A549 (cell line): ENCODE measurements at regions not wholly inside any gene's neighbourhood (a gene's known extent, or its start where the extent isn't known, plus 50 kb on each side); places are given as distances from the start of the nearest gene placed in this dataset.

Experiments used
- ATAC-seq, 2 experiments: fragments of 200-7000 bp in 1 of 2; fragments of >200 bp in 1 of 2; cut with Nextera tagmentation in 1 of 2; cut with Tn5 transposase in 1 of 2; 3 replicates each; pipeline versions ENCODE4 v1.8.0 to v1.9.1; 2018 to 2020; ENCODE audit warnings: mild to moderate bottlenecking in 1 of 2, moderate library complexity in 1 of 2
- CTCF ChIA-PET: fragments of 300-600 bp; sonication (Branson Sonifier 250); formaldehyde crosslinking; extraction: SDS; loops from one replicate; lab custom pipeline; 2021; ENCODE audit warnings: antibody characterized with exemption, inconsistent platforms; lab: Yijun Ruan, JAX
- POLR2A ChIA-PET: fragments of 350-600 bp; formaldehyde crosslinking; extraction: SDS; loops from one replicate; lab custom pipeline; 2021; ENCODE audit warnings: antibody characterized with exemption, inconsistent platforms; lab: Yijun Ruan, JAX
- DNase-seq, 2 experiments: peaks; one replicate each; pipeline versions ENCODE4 v3.0.0 to v3.0.0-alpha.2; 2011 to 2016; ENCODE audit warnings: low read depth in 1 of 2, low spot score in 1 of 2
- FAIRE-seq: peaks from 2 replicates; lab custom pipeline; 2011; peaks lifted over from hg19 to GRCh38; lab: Jason Lieb, UNC
- H3K27ac ChIP-seq, 2 experiments: fragments of >200 bp; sonication (Bioruptor Twin); formaldehyde crosslinking; 3 replicates each; pipeline ENCODE4 v1.5.1; 2016 to 2017
- H3K4me1 ChIP-seq: fragments of >200 bp; sonication (Bioruptor Twin); formaldehyde crosslinking; 3 replicates; pipeline ENCODE4 v1.6.1; 2016
- H3K4me2 ChIP-seq: fragments of >200 bp; sonication (Bioruptor Twin); formaldehyde crosslinking; 3 replicates; pipeline ENCODE4 v1.6.1; 2016
- H3K4me3 ChIP-seq: fragments of >200 bp; sonication (Bioruptor Twin); formaldehyde crosslinking; 3 replicates; pipeline ENCODE4 v1.5.1; 2016
- H3K9me3 ChIP-seq: fragments of >200 bp; sonication (Bioruptor Twin); formaldehyde crosslinking; 3 replicates; pipeline ENCODE4 v1.6.1; 2016
- BHLHE40 ChIP-seq: IDR thresholded peaks from 2 replicates; pipeline ENCODE4 v1.6.1; 2012; ENCODE audit warnings: low read depth, low read length, inconsistent platforms
- CHD4 ChIP-seq: fragments of 200-600 bp; sonication (generic); IDR thresholded peaks from 2 replicates; pipeline ENCODE4 v1.6.1; 2016; ENCODE audit warnings: antibody characterized with exemption, mild to moderate bottlenecking, borderline replicate concordance
- ESRRA ChIP-seq: fragments of 150-350 bp; IDR thresholded peaks from 2 replicates; pipeline ENCODE4 v1.6.1; 2014; ENCODE audit warnings: mild to moderate bottlenecking, low read length, borderline replicate concordance
- FOSB ChIP-seq: fragments of 250-450 bp; sonication (Bioruptor Pico); IDR thresholded peaks from 2 replicates; pipeline ENCODE4 v1.5.0; 2020; ENCODE audit warnings: mild to moderate bottlenecking, moderate library complexity
- FOXS1 ChIP-seq: fragments of 250-450 bp; sonication (Bioruptor Pico); IDR thresholded peaks from 2 replicates; pipeline ENCODE4 v1.5.0; 2020; ENCODE audit warnings: mild to moderate bottlenecking, moderate library complexity
- GATA3 ChIP-seq: IDR thresholded peaks from 2 replicates; pipeline ENCODE4 v1.6.1; 2012; ENCODE audit warnings: borderline replicate concordance
- HOXA7 ChIP-seq: fragments of 250-450 bp; sonication (Bioruptor Pico); IDR thresholded peaks from 2 replicates; pipeline ENCODE4 v1.5.0; 2020; ENCODE audit warnings: mild to moderate bottlenecking, moderate library complexity
- HOXB5 ChIP-seq: fragments of 250-450 bp; sonication (Bioruptor Pico); IDR thresholded peaks from 2 replicates; pipeline ENCODE4 v1.5.0; 2020; ENCODE audit warnings: mild to moderate bottlenecking, moderate library complexity
- NPAS2 ChIP-seq: fragments of 250-450 bp; sonication (Bioruptor Pico); IDR thresholded peaks from 2 replicates; pipeline ENCODE4 v1.8.0; 2022; ENCODE audit warnings: mild to moderate bottlenecking, moderate library complexity, borderline replicate concordance
- TFCP2L1 ChIP-seq: fragments of 250-450 bp; sonication (Bioruptor Pico); IDR thresholded peaks from 2 replicates; pipeline ENCODE4 v1.5.0; 2021; ENCODE audit warnings: mild to moderate bottlenecking
- TP53 ChIP-seq: fragments of 250-450 bp; sonication (Bioruptor Pico); IDR thresholded peaks from 2 replicates; pipeline ENCODE4 v1.5.0; 2021; ENCODE audit warnings: mild to moderate bottlenecking, moderate library complexity
- ZC3H11A ChIP-seq: fragments of 450-650 bp; IDR thresholded peaks from 2 replicates; pipeline ENCODE4 v1.6.1; 2014; ENCODE audit warnings: antibody characterized with exemption, mild to moderate bottlenecking
- WGBS: methylation state at CpG from one replicate; pipeline ENCODE4 v1.1.6; 2017; ENCODE audit errors: missing lambda C conversion rate; 5-methylcytosine and 5-hydroxymethylcytosine counted together
- TF ChIP-seq, protein P1 (sequence below): fragments of >200 bp; sonication (Bioruptor Twin); formaldehyde crosslinking; IDR thresholded peaks from 3 replicates; pipeline ENCODE4 v1.5.1; 2016
- TF ChIP-seq, protein P2 (sequence below): fragments of >200 bp; sonication (Bioruptor Twin); formaldehyde crosslinking; IDR thresholded peaks from 2 replicates; pipeline ENCODE4 v1.6.1; 2016
- TF ChIP-seq, protein P3 (sequence below): fragments of >200 bp; sonication (Bioruptor Twin); formaldehyde crosslinking; IDR thresholded peaks from 3 replicates; pipeline ENCODE4 v1.6.1; 2016
- TF ChIP-seq, protein P4 (sequence below): fragments of 250-450 bp; sonication (Bioruptor Pico); IDR thresholded peaks from 2 replicates; pipeline ENCODE4 v1.5.0; 2021; ENCODE audit warnings: mild to moderate bottlenecking, moderate library complexity, borderline replicate concordance
- TF ChIP-seq, protein P5 (sequence below): IDR thresholded peaks from 2 replicates; pipeline ENCODE4 v1.6.1; 2012

DNA sequence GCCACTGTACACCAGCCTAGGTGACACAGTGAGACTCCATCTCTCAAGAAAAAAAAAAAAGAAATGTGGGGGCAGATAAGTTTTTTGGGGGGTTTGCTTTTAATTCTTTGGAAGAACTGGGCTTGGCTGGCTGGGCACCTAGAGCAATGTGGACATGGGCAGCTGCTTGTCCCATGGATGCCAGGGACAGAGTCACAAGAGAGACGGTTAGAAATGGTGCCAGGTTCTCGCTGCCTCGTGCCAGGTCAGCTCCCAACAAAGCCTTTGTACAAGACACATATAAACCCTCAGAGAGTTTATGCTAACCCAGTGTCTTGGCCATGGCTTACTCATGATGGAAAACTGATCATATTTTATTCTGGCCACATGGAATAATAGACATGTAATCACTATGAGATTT lies 76.2 kb upstream of the ESR1 start:
- WGBS = 20% methylated on average over 3 of the region's 3 CpGs
- ChIA-PET POLR2A (no interaction called here), CTCF (no interaction called here)
- Histone ChIP-seq H3K4me1 (no peaks in the 10 kb centered on the region), H3K4me3 (no peak overlapping the region), H3K9me3 (no peaks in the 10 kb centered on the region), H3K27ac (no peak overlapping the region), H3K4me2 (no peak overlapping the region; the same call in 2 of the 3 replicates)
- FAIRE-seq (no peak), ATAC-seq (no peak), DNase-seq (no peak)
- TF ChIP-seq HOXB5 (CRISPR knock-in tag) = no peak

DNA sequence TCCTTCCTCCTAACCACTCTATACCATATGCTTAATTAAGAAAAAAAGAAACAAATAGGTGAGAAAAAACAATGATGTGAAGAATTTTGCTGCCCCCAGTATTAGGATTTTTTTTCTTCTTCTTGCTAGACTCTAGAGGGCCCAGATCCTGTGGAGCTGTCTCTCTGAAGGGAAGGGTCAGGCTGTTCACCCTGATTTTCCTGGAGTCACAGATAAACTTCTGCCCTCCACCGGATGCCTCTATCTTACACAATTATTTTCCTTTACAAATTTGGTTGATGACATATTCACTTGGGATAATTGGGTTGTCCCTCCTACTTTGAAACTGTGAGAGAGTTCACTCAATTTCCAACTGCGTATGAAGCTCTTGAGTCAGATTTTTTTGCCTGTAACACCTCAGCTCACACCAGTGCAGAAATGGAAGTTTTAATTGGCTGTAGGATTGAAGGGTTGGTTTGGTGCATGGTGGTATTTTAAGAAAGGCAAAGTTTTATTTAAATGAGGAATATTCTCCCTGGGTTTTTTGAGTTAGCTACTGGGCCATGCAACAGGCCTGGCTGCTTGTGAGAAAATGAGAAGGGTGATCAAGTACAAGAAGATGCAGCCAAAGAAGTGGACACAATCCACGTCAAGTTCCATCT lies 73.7 kb upstream of the ESR1 start:
- Histone ChIP-seq H3K27ac (no peak overlapping the region), H3K4me1 (no peaks in the 10 kb centered on the region), H3K9me3 (no peaks in the 10 kb centered on the region), H3K4me3 (no peak overlapping the region), H3K4me2 (no peak overlapping the region)
- POLR2A ChIA-PET = no interaction called here
- 52% methylated on average over 3 of the region's 3 CpGs for WGBS
- FAIRE-seq = no peak
- no peak for ATAC-seq
- CTCF ChIA-PET = no interaction called here
- no peak for DNase-seq
- TF ChIP-seq, protein P1, sequence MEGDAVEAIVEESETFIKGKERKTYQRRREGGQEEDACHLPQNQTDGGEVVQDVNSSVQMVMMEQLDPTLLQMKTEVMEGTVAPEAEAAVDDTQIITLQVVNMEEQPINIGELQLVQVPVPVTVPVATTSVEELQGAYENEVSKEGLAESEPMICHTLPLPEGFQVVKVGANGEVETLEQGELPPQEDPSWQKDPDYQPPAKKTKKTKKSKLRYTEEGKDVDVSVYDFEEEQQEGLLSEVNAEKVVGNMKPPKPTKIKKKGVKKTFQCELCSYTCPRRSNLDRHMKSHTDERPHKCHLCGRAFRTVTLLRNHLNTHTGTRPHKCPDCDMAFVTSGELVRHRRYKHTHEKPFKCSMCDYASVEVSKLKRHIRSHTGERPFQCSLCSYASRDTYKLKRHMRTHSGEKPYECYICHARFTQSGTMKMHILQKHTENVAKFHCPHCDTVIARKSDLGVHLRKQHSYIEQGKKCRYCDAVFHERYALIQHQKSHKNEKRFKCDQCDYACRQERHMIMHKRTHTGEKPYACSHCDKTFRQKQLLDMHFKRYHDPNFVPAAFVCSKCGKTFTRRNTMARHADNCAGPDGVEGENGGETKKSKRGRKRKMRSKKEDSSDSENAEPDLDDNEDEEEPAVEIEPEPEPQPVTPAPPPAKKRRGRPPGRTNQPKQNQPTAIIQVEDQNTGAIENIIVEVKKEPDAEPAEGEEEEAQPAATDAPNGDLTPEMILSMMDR = no peak
- TF ChIP-seq CHD4 = no peak
- TF ChIP-seq BHLHE40 = no peak
- TF ChIP-seq TP53 (CRISPR knock-in tag) = no peak
- TF ChIP-seq, protein P2, sequence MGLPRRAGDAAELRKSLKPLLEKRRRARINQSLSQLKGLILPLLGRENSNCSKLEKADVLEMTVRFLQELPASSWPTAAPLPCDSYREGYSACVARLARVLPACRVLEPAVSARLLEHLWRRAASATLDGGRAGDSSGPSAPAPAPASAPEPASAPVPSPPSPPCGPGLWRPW = no peak
- no peak for TF ChIP-seq HOXA7 (CRISPR knock-in tag)
- no peak for TF ChIP-seq NPAS2 (CRISPR knock-in tag)
- no peak for TF ChIP-seq ESRRA
- TF ChIP-seq, protein P3, sequence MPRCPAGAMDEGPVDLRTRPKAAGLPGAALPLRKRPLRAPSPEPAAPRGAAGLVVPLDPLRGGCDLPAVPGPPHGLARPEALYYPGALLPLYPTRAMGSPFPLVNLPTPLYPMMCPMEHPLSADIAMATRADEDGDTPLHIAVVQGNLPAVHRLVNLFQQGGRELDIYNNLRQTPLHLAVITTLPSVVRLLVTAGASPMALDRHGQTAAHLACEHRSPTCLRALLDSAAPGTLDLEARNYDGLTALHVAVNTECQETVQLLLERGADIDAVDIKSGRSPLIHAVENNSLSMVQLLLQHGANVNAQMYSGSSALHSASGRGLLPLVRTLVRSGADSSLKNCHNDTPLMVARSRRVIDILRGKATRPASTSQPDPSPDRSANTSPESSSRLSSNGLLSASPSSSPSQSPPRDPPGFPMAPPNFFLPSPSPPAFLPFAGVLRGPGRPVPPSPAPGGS = no peak
- no peak for TF ChIP-seq TFCP2L1 (CRISPR knock-in tag)
- TF ChIP-seq FOSB (CRISPR knock-in tag) = no peak
- no peak for TF ChIP-seq FOXS1 (CRISPR knock-in tag)
- TF ChIP-seq GATA3 = no peak

DNA sequence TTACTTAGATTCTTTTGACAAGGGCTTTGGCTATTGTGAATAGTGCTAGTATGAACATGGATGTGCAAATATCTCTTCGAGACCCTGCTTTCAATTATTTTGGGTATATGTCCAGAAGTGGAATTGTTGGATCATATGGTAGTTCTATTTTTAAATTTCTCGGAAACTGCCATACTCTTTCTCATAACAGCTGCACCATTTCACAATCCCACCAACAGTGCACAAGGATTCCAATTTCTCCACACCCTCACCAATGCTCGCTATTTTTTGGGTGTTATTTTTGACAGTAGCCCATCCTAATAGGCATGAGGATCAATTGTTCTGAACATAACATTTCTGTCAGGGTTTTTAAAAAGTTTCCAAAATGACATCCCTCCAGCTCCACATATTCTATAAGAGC lies 69.2 kb upstream of the ESR1 start:
- POLR2A ChIA-PET = no interaction called here
- TF ChIP-seq, protein P4, sequence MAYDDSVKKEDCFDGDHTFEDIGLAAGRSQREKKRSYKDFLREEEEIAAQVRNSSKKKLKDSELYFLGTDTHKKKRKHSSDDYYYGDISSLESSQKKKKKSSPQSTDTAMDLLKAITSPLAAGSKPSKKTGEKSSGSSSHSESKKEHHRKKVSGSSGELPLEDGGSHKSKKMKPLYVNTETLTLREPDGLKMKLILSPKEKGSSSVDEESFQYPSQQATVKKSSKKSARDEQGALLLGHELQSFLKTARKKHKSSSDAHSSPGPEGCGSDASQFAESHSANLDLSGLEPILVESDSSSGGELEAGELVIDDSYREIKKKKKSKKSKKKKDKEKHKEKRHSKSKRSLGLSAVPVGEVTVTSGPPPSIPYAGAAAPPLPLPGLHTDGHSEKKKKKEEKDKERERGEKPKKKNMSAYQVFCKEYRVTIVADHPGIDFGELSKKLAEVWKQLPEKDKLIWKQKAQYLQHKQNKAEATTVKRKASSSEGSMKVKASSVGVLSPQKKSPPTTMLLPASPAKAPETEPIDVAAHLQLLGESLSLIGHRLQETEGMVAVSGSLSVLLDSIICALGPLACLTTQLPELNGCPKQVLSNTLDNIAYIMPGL (CRISPR knock-in tag) = no peak
- TF ChIP-seq, protein P1 = no peak
- TF ChIP-seq ZC3H11A (no peak), NPAS2 (CRISPR knock-in tag) (no peak)
- TF ChIP-seq, protein P5, sequence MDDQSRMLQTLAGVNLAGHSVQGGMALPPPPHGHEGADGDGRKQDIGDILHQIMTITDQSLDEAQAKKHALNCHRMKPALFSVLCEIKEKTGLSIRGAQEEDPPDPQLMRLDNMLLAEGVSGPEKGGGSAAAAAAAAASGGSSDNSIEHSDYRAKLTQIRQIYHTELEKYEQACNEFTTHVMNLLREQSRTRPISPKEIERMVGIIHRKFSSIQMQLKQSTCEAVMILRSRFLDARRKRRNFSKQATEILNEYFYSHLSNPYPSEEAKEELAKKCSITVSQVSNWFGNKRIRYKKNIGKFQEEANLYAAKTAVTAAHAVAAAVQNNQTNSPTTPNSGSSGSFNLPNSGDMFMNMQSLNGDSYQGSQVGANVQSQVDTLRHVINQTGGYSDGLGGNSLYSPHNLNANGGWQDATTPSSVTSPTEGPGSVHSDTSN = no peak
- TF ChIP-seq, all 56 proteins: peak for 0
- H3K9me3 ChIP-seq = no peaks in the 10 kb centered on the region
- CTCF ChIA-PET = interaction anchor here (0.9 kb wide), 1 partner anchor 121 kb away, joined by 3 read pairs; no protein-coding TSS in a partner anchor
- DNase-seq = no peak
- H3K4me3 ChIP-seq = no peak overlapping the region
- no peaks in the 10 kb centered on the region for H3K4me1 ChIP-seq
- FAIRE-seq = no peak
- no peak overlapping the region for H3K4me2 ChIP-seq
- no peak overlapping the region for H3K27ac ChIP-seq
- WGBS = 0% methylated on average over 3 of the region's 3 CpGs
- no peak for ATAC-seq
